ENCODE measurements at regions not wholly inside any gene's neighbourhood (a gene's known extent, or its start where the extent isn't known, plus 50 kb on each side); places are given as distances from the start of the nearest gene placed in this dataset.

GRCh38 chr3:13148126-13148525 is 74.9 kb upstream of the IQSEC1 start:
- TF ChIP-seq CTCF (conservative IDR thresholded peaks at IDR 0.05), result no peak
- Mint-ChIP-seq H3K4me1 (no peaks in the 10 kb centered on the region), H3K4me3 (no peak overlapping the region), H3K27ac (no peak overlapping the region), H3K27me3 (ENCODE audit: insufficient read depth) (no peaks in the 10 kb centered on the region), H3K9me3 (peaks cover 5% of the 10 kb centered on the region), H3K36me3 (ENCODE audit: low read depth) (peaks cover 3% of the 10 kb centered on the region)
- Histone ChIP-seq H3K4me3 (ENCODE audit: low read length) (no peak overlapping the region), H3K9ac (ENCODE audit: extremely low read depth, low read length, poor library complexity, severe bottlenecking) (no peak overlapping the region), H3K4me1 (ENCODE audit: control insufficient read depth, insufficient read depth, low read length) (no peaks in the 10 kb centered on the region), H3K9me3 (ENCODE audit: control insufficient read depth, low read length) (no peaks in the 10 kb centered on the region), H3K27me3 (ENCODE audit: control insufficient read depth, insufficient read depth, low read length, poor library complexity, severe bottlenecking) (no peaks in the 10 kb centered on the region), H3K27ac (ENCODE audit: low read depth, low read length) (no peak overlapping the region), H3K36me3 (ENCODE audit: control insufficient read depth, insufficient read depth, low read length) (no peaks in the 10 kb centered on the region)
- 66 to 84% methylated on average over 3 to 7 of the region's 8 CpGs for WGBS, 2 experiments (ENCODE audit: insufficient coverage in 1 of 2, insufficient read length in 1 of 2)
- no peak for DNase-seq

GRCh38 chr3:13147344-13147743 is 74.1 kb upstream of the IQSEC1 start:
- no peaks in the 10 kb centered on the region for H3K36me3 ChIP-seq (ENCODE audit: control insufficient read depth, insufficient read depth, low read length)
- no peak overlapping the region for H3K4me3 ChIP-seq (ENCODE audit: low read length)
- no peaks in the 10 kb centered on the region for H3K4me1 ChIP-seq (ENCODE audit: control insufficient read depth, insufficient read depth, low read length)
- Mint-ChIP-seq H3K9me3 (peaks cover 5% of the 10 kb centered on the region), H3K27ac (no peak overlapping the region), H3K4me1 (no peaks in the 10 kb centered on the region), H3K4me3 (no peak overlapping the region), H3K36me3 (ENCODE audit: low read depth) (peaks cover 3% of the 10 kb centered on the region), H3K27me3 (ENCODE audit: insufficient read depth) (no peaks in the 10 kb centered on the region)
- DNase-seq, result no peak
- H3K9me3 ChIP-seq (ENCODE audit: control insufficient read depth, low read length), result no peaks in the 10 kb centered on the region
- no peaks in the 10 kb centered on the region for H3K27me3 ChIP-seq (ENCODE audit: control insufficient read depth, insufficient read depth, low read length, poor library complexity, severe bottlenecking)
- H3K9ac ChIP-seq (ENCODE audit: extremely low read depth, low read length, poor library complexity, severe bottlenecking), result no peak overlapping the region
- H3K27ac ChIP-seq (ENCODE audit: low read depth, low read length), result no peak overlapping the region
- WGBS, 2 experiments (ENCODE audit: insufficient coverage in 1 of 2, insufficient read length in 1 of 2), result 67 to 83% methylated on average over 2 to 4 of the region's 4 CpGs
- no peak for TF ChIP-seq CTCF (conservative IDR thresholded peaks at IDR 0.05)

- H3K27me3 Mint-ChIP-seq (ENCODE audit: insufficient read depth), result no peaks in the 10 kb centered on the region
- no peak overlapping the region for H3K4me3 Mint-ChIP-seq
- no peaks in the 10 kb centered on the region for H3K4me1 ChIP-seq (ENCODE audit: control insufficient read depth, insufficient read depth, low read length)
- H3K27ac ChIP-seq (ENCODE audit: low read depth, low read length), result no peak overlapping the region
- no peak for TF ChIP-seq CTCF (conservative IDR thresholded peaks at IDR 0.05)
- H3K4me3 ChIP-seq (ENCODE audit: low read length), result no peak overlapping the region
- no peaks in the 10 kb centered on the region for H3K36me3 ChIP-seq (ENCODE audit: control insufficient read depth, insufficient read depth, low read length)
- H3K4me1 Mint-ChIP-seq, result no peaks in the 10 kb centered on the region
- DNase-seq, result peak; percentile 22
- H3K9ac ChIP-seq (ENCODE audit: extremely low read depth, low read length, poor library complexity, severe bottlenecking), result no peak overlapping the region
- H3K27ac Mint-ChIP-seq, result no peak overlapping the region
- peaks cover 5% of the 10 kb centered on the region for H3K9me3 Mint-ChIP-seq
- H3K36me3 Mint-ChIP-seq (ENCODE audit: low read depth), result peaks cover 3% of the 10 kb centered on the region
- 86 to 89% methylated on average over 9 of the region's 9 CpGs for WGBS, 2 experiments (ENCODE audit: insufficient coverage in 1 of 2, insufficient read length in 1 of 2)
- H3K27me3 ChIP-seq (ENCODE audit: control insufficient read depth, insufficient read depth, low read length, poor library complexity, severe bottlenecking), result no peaks in the 10 kb centered on the region
- H3K9me3 ChIP-seq (ENCODE audit: control insufficient read depth, low read length), result no peaks in the 10 kb centered on the region
These were observed 73.5 kb upstream of the IQSEC1 start for GRCh38 chr3:13146643-13147143.

Measured in endodermal cell (in vitro differentiated cells).